NCI-H1417 (cell line): ENCODE measurements at regions not wholly inside any gene's neighbourhood (a gene's known extent, or its start where the extent isn't known, plus 50 kb on each side); places are given as distances from the start of the nearest gene placed in this dataset.
"Not testable (repeated sequence)": the region's sequence is repeated elsewhere in the genome, so short reads cannot be mapped to it uniquely, and the experiment has no call there.

Experiments
- DNase-seq, 3 experiments: peaks; one replicate each; lab custom pipeline; 2025; lab: John Stamatoyannopoulos, UW

DNA sequence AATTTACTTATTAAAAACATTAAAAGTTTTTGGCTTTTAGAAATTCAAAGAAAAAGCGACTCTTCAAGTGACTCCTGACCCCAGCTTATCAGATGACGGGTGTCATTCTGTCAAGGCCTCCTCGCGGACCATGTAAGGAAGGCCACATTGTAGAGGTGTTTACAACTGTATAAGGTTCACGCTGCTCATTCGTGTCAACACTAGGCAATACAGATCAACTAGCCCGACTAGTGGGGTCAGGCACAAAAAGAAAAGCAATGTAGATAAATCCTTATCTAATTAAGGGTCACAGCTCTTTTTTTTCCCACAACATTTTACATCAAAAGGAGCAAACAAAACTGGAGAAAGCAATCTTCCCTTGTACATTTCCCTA, 207.5 kb upstream of the NR2F2 start:
- DNase-seq: no peak

DNA sequence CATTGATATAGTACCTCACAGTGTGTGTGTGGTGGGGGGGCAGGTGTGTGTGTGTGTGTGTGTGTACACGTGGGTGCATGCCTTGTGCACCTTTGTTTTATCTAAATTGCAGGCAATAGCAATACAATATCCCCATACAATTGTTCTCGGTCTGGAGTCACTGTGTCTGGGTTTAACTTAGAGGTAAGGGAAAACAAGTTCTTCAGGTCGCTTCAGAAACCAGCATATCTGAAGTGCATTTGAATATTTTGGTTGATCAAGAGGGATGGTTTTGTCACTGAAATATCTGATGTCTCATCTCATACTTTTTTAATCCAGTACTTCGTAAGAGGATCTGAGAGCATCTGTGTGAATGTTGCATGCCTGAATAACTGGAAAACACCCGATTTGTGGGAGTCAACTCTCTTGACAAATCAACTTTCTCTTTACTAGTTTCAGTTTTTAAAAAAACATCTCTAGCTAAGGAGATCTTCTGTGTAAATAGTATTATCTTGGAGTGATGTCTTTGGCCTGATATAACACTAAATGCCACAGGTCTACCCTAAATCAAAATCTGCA, 206.8 kb upstream of the NR2F2 start:
- DNase-seq: no peak

DNA sequence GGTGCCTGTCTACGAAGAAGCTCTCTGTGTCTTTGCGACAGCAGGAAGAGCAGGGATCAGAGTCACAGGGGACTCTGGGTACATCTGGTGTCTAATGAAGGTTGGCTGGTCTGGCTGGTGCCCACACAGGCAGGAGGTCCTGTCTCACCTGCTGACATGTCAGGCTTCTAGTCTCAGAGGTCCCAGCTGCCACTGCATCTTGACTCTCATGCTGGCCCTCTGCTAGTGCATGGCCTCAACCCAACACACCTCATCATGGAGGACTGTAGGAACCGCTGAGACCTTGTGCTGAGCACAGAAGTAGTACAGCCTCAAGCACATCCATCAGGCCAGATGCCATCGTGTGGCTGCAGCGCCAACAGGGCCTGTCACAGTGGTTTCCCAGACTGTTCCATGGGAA, 206.1 kb upstream of the NR2F2 start:
- no peak for DNase-seq

DNA sequence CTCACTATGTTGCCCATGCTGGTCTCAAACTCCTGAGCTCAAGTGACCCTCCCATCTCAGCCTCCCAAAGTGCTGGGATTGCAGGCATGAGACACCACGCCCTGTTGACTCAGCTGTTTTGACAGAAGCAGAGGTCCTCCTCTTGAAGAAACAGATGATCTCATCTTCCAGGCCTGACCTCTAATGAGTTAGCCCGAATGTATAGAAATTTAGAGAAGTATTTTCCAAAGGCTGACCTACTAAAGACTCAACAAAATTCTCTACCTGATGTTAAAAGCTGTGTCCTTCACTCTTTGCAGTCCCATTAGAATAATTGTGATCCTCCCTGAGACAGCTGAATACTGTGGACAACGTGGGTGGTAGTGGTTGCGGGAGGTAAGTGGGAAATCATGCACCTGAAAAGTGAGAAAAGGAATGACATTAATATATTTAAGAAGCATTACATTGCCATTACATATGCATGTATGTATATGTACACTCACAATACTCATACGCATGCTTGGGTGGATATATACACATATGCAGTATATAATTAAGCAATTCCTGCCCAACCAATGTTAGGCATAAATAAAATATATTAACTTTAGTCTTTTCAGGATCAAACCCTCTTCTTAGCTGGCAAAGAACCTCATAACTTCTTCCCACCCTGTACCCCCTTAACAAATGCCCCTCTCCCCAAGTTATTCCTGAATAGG, 204.6 kb upstream of the NR2F2 start:
- DNase-seq: no peak

DNA sequence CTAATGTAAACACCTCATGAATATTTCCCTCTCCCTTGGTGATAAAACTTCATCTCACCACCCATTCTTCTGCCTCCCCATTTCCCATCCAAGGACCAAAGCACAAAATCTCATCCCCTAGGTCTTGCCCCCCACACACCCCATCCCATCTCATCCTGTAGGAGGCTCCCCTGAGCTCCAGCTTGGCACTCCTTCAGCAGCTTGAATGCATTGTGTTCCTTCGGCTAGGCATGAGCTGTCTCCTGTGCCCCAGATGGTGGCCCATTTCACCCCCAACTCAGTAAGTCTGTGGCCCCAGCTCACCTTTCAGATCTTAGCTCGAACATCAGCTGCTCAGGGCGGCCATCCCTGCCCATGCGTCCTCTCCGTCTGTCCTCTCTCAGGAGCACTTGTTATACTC, 203.6 kb upstream of the NR2F2 start:
- no peak for DNase-seq

DNA sequence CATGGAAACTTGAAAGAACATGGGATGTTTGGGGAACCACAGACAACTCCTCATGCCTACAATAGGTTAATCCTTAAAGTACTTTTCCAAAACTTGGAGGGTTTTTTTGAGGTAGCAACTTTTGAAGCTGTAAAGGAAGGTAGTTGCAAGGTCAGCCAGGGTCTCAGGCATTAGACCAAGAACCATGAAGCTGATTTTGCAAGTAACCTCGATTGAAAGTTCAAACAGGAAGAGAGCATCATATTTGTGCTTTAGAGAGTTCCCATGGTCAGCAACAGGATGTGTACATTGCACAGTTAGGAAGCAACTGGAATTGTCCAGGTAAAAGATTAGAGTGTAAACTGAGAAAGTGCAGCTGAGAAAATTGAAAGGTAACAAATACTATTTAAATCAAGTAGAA, 199.8 kb upstream of the NR2F2 start:
- DNase-seq: no peak

DNA sequence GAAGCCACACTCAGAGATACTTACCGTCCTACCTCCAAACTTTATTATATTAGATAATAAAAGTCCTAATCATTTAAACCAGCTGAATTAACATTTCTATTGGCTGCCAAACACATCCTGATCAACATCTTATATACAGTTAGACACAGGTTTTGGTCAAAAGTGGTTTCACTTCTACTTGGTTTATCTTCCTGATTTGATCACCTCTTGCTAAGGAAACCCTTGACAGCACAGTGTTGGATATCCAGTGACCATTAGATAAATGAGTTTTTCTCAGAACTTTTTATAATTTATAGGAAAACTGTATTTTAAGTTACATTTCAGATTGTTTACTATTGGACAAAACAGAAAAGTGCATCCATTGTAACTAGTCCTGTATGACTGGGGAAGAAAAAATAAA, 198.4 kb upstream of the NR2F2 start:
- no peak for DNase-seq

DNA sequence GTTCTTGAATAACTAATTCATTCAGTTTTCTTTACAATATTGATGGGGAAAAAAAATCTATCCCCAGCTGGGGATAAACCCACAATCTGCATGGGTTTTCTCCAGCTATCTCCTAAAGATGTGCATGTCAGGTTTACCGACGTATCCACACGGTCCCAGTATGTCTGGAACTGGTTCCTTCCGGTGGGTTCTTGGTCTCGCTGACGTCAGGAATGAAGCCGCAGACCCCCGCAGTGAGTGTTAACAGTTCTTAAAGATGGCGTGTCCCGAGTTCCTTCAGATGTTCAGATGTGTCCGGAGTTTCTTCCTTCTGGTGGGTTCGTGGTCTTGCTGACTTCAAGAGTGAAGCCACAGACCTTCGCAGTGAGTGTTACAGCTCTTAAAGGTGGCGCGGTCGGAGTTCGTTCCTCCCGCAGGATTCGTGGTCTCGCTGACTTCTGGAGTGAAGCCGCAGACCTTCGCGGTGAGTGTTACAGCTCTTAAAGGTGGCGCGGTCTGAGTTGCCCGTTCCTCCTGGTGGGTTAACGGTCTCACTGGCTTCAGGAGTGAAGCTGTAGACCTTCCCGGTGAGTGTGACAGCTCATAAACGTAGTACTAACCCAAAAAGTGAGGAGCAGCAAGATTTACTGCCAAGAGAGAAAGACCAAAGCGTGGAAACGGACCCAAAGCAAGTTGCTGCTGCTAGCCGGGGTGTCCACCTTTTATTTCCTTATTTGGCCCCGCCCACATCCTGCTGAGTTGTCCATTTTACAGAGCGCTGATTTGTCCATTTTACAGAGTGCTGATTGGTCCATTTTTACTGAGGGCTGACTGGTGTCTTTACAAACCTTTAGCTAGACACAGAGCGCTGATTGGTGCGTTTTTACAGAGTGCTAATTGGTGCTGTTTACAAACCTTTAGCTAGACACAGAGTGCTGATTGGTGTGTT, 195.1 kb upstream of the NR2F2 start:
- no peak for DNase-seq

DNA sequence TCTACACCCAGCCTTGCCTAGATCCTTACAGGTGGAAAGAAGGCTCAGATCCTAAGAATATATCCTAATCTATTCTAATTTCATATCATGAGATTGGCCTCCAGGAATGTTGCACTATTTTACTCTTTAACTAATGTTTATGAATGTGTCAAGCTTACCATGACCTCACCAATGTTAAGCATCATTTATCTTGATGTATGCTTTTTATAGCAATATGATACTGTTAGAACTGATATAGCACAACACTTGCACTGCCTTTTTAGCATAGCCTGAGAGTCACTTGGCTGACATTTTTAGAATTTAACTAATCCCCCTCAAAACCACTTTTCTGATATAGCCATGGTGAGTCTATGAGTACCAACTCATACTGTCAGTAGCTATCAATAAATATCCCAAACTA, 191.5 kb upstream of the NR2F2 start:
- DNase-seq: no peak

DNA sequence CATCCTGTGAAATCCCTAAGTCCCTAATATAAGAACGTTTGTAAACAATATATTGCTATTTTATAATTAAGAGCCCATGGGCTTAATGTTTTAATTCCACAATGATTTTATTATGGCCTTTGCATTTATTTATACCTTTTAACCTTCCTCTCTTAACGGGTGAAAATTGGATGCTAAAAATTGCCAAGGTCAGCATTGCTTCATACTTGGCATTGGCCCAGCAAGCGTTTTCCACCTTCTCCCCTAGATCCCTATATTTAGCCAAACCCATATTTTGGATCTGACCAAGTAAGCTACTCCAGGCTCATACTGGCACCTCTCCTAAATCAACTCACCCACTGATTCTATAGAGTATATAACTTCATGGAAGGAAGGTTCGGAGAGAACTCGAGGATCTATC, 188.0 kb upstream of the NR2F2 start:
- DNase-seq: no peak

DNA sequence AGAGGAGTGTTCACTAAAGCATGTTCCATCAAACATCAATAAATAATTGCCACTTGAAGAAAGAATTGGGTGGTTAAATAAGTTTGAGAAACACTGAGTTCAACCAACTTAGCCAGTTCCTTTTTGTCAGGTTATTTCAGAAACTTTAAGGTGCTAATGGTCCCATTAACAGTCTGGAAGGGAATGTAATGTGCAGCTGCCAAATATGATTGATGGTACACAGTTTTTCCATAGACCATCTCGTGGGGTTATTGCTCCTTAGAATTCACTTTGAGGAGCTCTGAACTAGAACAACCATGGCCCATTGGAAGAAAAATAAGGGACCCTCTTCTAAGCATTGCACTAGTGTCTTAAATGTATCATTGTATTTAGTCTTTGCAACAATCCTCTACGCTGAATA, 185.8 kb upstream of the NR2F2 start:
- no peak for DNase-seq

DNA sequence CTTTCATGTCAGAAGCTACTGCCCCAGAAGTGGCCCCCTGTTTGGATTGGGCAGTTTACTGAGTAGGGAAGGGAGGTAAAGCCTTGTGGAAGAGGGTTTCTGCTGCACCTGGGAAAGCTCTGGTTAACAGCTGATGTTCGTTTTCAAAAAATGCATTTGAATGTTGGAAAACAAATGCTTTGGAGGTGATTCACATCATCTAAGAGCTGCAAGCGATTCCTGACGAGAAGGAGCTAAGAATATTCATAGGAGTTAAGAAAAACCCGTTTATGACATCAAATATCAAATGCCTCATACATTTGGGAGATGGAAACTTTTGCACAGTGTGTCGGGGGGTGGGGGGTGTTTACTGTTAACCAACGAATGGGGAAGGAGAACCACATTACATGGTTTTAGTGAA, 183.8 kb upstream of the NR2F2 start:
- DNase-seq: no peak

DNA sequence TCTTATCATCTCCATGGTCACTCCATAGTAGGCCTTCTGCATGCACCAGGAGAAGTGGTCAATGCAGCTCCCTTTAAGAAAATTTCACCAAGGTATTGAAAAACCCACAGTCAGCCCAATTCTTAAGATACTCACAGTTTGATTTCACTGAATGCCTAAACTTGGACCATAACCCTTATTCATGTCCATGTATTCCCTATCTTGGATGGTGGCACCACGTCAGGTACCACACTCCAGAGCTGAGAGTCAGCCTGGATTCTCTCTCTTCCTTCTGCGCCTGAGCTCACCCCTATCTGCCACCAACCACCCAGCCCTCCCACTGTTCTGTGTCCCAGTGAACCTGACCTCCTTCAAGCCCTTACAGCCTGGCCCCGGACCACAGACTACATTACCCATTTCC, 183.2 kb upstream of the NR2F2 start:
- no peak for DNase-seq

DNA sequence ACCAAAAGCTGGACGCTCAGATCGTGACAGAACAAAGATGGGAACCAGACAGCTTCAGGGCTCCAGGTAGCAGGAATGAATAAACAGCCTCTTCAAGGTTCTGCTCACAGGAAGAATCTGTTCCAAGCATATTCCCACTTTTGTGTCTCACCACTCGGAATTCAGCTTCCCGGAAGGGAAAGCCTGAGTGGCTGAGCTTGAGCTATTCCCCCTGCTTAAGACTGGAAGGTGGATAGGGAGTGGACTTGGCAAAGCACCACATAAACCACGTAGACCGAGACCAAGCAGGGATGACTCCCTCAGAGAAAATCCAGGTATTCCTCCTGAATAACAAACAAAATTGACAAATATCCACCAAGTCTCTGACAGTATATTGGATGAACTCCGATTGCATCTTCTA, 180.2 kb upstream of the NR2F2 start:
- no peak for DNase-seq

DNA sequence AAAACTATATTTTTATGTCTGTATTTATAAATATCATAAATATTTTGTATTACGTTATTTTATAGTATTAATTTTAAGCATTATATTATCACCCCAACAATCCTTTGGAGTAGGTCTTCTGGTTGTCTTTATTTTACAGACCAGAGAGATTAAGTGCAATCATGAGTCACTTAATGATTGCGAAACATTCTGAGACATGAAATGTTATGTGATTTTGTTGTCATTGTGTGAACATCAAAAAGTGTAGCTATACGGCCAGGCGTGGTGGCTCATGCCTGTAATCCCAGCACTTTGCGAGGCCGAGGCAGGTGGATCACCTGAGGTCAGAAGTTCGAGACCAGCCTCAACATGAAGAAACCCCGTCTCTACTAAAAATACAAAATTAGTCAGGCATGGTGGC, 178.8 kb upstream of the NR2F2 start:
- not testable (repeated sequence) for DNase-seq

DNA sequence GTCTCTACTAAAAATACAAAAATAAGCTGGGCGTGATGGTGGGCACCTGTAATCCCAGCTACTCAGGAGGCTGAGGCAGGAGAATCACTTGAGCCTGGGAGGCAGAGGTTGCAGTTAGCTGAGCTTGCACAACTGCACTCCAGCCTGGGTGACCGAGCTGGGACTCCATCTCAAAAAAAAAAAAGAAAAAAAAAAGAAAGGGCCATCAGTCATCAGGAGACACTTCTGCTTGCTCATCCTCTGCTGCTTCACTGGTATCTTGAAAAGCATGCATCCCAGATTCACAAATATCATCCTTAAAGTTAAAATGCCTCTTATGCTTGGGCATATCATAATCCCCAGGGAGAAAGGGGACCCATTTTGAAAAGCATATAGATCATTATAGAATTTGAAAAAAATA, 176.6 kb upstream of the NR2F2 start:
- DNase-seq: no peak

DNA sequence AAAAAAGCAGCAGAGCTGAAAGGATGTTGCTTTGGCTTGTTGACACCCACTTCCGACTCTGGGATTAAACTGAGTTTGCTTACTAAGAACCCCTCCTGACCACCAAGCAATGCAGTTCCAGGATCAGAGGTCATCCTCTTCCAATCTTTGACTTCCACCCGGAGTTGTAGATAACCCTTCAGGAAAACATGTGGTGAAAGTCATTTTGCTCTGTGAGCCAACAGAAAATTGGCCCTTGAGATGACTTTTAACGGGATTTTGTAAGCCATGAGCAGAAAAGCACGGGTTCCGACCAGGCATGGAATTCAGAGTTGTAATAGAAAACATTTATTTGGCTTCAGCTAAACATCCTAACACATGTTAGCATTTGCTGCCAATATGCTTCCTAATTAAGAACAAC, 171.6 kb upstream of the NR2F2 start:
- no peak for DNase-seq

DNA sequence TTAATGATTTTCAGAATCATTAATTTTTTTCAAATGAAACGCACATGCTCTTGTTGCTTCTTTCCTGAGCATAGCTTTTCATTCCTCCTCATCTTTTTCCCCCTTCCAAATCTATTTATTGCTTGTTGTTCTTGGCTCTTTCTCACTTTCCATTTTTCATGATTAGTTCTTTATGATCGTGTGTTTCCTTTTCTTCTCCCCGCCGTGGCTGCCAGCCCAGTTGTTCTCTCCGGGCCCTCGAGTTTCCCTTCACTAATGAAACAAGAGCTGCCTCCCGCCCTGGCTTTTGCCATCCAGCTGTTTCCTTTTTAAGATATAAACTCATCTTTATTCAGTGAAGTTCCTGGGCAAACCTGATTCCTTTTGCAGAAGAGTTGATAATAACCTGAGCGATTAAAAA, 170.2 kb upstream of the NR2F2 start:
- no peak for DNase-seq

DNA sequence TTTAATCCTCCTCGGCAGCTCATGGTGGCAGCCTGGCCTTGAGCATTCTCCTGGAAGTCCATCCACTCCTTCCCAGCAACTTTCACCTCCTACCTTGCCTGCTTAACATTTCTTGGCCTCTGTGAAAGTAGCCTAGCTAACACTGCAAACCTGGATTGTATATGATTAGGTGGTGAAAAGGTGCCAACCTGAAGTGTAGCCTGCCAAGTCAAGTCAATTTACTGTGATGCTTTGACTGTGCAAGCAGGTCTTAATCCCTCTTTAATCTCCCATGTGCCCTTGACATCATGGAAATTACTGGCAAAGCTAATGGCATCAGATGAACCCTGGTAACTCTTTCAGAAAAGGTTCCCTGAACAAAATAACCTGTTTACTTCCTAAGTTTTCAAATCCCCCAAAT, 169.7 kb upstream of the NR2F2 start:
- no peak for DNase-seq

DNA sequence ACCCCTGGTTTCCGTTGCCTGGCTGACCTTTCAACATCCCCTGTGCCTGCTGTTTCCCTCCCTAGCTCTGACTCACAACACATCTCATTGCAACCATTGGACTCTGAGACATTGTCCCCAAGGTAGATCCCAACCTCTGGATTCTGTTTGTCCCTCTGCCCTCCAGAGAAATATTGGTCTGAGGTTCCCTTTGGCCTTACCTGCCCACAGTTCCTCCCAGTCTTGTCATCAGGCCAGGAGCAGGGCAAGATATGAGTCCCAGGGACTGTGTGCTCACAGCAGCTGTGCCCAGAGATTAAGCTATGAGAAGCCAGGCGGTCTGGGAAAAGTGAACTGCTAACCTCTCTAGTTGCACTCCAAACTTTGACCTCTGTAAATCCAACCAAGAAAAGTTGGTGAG, 168.2 kb upstream of the NR2F2 start:
- DNase-seq: no peak

DNA sequence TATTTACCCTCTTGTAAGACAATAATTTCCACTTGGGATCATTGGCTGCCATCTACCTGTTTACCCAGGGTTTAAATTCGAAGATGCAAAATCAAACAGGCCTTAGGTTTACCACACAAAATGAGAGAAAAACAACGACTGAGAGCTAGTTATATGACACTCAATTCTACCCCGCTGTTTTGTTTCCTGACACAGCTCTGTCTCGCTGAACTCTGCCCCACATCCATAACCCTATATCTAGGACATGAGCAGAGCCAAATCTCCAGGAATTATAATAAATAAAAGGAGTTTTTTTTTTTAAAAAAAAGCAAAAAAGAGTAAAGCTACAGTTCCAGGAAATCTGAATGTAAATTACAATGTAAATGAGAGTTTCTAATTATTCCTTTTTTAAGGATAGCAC, 165.4 kb upstream of the NR2F2 start:
- no peak for DNase-seq

DNA sequence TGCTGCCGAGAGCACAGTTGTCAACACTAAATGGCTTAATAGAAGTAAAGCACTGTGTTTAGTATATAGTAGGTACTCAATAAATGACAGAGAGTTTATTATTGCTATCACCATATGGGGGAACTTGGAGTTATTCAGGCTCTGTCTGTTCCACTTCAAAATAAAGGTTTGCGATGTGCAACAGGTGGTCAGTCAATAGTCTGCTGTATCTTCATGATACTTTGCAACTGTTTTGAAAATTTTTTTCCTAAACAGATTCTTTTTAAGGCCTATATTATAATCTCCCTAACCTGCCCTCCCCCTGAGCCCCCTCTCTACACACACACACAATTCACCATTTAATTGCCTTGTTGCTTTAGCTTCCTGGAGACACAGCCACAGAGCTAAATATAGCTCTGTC, 164.7 kb upstream of the NR2F2 start:
- no peak for DNase-seq
